GM21360 (cell line): ENCODE measurements at regions not wholly inside any gene's neighbourhood (a gene's known extent, or its start where the extent isn't known, plus 50 kb on each side); places are given as distances from the start of the nearest gene placed in this dataset.

Source experiments
- ATAC-seq: cut with Tn5 transposase; IDR thresholded peaks from one replicate; pipeline ENCODE4 v1.9.1; 2021; ENCODE audit warnings: mild to moderate bottlenecking, moderate library complexity; ENCODE audit not compliant: unreplicated experiment

DNA sequence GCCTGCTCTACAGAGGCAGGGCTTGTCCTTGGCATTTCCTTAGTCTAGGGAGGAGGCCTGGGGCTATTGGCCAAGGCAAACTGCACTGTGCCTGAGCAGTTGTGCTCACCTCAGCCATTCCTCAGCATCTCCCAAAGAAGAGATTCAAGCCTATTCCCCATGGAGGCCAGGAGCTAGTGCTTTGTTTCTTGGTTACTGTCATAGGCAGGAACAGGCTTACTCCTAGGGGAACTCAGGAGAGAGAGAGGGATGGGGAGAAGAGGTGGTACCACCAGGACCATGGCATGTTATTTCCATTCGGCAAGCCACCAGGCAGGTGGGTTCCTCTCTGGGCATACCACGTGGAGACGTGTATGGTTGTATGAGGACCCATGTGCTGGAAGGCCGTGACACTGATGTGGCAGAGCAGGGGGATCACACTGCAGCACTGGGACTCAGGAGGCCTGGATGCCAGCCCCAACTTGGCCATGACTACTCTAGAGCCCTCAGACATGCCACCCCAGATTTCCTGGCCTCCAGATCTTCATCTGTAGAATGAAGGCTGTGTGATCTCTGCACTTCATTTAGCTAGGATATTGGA is 233.7 kb downstream of the LOXHD1 start:
- no peak for ATAC-seq

DNA sequence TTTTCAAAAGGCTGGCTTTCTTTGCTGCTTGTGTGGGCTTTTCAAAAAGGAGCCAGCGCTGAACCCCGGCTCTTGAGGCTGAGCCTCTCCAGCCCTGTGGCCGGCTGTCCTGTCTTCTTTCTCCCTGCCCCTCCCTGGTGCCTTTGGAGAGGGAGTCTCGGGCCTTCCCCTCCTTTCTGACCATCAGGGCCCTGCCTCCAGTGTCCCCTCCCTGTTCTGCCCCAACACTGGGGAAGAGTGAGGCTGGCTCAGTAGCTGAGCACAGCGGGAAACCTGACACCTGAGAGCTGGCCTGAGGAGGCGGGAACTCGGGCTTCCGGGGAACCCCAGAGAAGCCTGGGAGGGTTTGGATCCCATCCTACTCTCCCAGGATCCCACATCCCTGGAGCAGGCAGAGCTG is 232.1 kb downstream of the LOXHD1 start:
- no peak for ATAC-seq

DNA sequence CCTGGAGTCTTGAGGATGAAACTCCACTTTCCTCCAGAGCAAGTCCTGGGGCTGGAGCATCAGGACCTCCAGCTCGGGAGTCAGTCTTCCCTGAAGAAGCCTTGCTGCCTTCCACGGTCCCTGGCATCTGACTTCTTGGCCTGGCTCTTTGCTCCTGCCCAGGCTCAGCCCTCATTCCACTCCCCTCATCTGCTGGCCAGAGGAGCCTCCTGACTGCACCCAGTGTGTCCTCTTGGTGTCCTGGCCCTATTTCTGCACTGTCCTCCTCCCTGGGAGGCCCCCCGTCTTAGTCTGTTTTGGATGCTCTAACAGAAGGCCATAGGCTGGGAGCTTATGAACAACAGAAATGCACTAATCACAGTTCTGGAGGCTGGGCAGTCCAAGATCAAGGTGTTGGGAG is 231.5 kb downstream of the LOXHD1 start:
- ATAC-seq: no peak

DNA sequence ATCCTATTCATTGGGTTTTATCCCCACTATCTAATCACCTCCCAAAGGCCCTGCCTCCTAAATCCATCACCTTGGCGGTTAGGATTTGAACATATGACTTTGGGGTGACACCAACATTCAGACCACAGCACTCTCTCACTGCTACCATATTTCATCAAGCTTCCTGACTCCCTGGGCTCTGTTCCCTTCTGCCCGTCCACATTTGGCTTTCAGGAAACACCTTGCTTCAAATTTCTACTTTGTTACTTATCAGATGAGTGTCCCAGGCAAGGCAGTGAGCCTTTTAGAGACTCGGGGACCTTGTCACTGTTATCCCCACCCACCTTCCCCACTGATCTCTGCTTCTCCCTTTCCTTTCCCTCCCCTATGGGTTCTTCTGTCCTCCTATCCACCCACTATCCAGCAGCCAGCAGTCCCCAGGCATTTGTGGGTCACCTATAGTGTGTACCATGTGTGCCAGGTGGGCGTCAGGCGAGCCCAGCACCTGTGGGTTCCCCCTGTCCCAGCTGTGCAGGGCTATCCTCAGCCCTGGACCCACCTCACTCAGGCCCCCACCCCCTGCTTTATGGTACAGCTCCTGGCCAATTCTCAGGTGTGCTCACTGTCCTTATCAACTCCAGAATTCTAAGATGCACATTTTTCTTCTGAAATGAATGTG is 230.9 kb downstream of the LOXHD1 start:
- ATAC-seq: no peak

DNA sequence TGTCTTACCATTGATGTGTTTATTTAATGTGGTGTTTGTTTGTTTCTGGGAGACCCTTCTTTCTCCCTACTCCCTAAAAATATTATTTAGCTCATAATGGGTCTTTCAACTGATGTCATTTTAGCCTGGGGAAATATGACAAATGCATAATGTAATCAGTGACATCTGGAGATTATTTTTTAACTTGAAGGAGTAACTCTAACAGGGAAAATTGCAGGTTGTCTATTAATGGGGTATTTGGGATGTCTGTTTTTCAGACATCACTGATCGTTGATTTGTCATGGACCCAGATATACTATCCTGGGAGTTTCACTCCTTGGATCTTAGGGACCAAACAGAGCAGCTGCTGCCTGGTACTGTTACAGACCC is 230.4 kb downstream of the LOXHD1 start:
- ATAC-seq: no peak
